GM20000 (cell line): ENCODE measurements at regions not wholly inside any gene's neighbourhood (a gene's known extent, or its start where the extent isn't known, plus 50 kb on each side); places are given as distances from the start of the nearest gene placed in this dataset.
A peak's percentile ranks its signal among the peaks of the same experiment; 100 is the strongest.

Experiments used
- DNase-seq: peaks from one replicate; pipeline ENCODE4 v3.0.0; 2012; ENCODE audit warnings: low spot score
- TF ChIP-seq, protein P1 (sequence below): IDR thresholded peaks from 2 replicates; pipeline ENCODE4 v1.5.1; 2012; ENCODE audit warnings: mild to moderate bottlenecking, control low read depth; ENCODE audit errors: extremely low read depth, missing control alignments

DNA sequence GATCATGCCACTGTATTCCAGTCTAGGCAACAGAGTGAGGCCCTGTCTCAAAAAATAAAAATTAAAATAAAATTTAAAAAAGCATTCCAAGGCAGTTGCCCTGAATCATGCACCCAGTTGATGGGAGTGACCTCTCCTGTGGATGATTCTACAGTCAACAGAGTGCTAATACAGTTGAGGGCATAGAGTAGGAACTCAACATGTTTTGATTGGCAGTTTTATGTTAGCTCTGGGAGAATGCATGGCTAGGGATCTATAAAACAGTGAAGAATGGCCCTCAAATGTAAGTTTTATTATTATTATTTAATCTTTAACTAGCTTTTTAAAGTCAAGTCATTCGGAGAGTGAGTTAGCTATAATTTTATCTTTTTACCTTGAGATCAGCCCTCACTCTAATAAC, 228.5 kb upstream of the ITGA4 start:
- no peak for DNase-seq
- TF ChIP-seq, protein P1, sequence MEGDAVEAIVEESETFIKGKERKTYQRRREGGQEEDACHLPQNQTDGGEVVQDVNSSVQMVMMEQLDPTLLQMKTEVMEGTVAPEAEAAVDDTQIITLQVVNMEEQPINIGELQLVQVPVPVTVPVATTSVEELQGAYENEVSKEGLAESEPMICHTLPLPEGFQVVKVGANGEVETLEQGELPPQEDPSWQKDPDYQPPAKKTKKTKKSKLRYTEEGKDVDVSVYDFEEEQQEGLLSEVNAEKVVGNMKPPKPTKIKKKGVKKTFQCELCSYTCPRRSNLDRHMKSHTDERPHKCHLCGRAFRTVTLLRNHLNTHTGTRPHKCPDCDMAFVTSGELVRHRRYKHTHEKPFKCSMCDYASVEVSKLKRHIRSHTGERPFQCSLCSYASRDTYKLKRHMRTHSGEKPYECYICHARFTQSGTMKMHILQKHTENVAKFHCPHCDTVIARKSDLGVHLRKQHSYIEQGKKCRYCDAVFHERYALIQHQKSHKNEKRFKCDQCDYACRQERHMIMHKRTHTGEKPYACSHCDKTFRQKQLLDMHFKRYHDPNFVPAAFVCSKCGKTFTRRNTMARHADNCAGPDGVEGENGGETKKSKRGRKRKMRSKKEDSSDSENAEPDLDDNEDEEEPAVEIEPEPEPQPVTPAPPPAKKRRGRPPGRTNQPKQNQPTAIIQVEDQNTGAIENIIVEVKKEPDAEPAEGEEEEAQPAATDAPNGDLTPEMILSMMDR: no peak

DNA sequence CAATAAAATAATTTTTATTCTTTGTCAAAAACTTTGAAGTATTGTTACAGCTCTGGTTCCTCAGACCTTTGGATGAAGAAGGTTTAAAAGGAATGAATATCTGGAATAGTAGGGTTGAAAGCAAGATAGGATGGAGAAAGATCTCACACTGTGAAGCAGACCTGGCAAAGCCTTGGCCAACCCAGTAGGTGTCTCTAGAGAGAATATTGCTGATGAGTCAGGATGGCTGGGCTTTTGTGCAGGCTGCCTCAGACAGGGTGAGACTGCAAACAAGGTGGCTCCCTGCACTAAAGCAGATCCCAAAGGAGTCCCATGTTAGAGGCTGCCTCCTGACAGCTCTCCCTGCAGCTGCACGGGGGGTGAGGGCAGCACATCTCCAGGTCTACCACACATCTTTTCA, 226.0 kb upstream of the ITGA4 start:
- TF ChIP-seq, protein P1: no peak
- DNase-seq: no peak

DNA sequence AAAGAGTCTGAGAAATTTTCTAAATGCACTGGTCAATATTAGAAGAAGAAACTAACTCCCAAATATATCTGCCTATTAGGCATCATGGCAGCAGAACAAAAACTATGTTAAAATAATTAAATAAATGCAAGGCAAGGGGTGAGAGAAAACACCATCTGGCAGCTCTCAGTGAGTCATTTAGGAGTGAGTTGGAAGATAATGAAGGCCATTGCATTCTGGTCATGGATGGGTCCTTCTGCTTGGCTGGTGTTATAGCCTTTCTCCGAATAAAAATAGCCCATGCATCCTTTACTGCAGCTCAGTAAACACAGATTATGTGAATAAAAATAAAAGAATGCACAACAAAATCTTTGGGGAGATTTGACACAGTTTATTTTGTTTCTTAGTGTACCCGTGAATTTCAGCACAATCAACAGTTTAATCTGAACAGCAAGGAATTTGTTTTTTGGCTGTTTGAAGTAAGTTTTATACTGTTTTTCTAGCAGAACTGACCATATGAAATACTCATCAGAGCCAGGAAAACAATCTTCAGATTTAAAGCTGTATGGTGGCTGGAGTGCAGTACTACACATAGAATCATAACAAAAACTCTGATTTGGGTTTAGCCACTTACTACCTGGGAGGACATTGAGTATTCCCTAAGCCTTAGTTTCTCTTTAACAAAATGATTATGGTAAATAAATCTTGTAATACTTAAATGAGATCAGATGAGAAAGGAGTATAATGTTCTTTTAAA, 225.1 kb upstream of the ITGA4 start:
- TF ChIP-seq, protein P1: no peak
- DNase-seq: no peak

DNA sequence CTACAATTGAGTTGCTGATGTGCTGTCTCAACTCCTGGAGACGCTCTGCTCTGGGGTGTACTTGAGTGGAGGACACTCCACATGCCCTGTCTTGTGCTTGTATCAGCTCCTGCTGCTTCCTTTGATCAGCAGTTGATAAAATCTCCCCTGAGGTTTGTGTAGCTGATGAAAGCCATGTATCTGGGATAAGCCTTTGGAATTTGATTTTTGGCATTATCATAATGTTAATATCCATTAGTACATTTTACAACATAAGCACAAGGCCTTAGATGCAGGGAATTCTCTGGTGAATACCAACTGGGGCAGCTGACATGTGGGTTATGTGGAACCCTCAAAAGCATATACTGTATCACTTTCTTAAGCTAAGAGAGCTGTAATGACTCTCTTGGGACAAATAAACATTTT, 222.7 kb upstream of the ITGA4 start:
- DNase-seq: no peak
- TF ChIP-seq, protein P1: no peak

DNA sequence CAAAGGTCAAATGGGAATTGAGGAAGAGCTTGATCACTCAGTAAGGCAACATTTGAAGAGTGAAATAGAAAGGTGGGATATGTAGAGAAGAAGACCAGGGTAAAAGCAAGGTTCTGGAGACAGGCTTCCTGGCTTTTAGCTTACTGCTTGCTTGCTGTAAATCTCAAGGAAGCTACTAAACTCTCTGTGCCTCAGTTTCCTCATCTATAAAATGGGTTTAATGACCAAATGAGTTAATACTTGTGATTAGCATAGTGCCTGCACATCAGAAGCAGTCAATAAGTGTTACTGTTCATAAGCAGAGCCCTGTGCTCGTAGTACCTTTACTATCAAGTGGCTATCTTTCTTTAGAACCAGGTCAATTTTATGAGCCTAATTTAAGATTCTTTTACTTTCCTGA, 222.2 kb upstream of the ITGA4 start:
- DNase-seq: no peak
- TF ChIP-seq, protein P1: no peak

DNA sequence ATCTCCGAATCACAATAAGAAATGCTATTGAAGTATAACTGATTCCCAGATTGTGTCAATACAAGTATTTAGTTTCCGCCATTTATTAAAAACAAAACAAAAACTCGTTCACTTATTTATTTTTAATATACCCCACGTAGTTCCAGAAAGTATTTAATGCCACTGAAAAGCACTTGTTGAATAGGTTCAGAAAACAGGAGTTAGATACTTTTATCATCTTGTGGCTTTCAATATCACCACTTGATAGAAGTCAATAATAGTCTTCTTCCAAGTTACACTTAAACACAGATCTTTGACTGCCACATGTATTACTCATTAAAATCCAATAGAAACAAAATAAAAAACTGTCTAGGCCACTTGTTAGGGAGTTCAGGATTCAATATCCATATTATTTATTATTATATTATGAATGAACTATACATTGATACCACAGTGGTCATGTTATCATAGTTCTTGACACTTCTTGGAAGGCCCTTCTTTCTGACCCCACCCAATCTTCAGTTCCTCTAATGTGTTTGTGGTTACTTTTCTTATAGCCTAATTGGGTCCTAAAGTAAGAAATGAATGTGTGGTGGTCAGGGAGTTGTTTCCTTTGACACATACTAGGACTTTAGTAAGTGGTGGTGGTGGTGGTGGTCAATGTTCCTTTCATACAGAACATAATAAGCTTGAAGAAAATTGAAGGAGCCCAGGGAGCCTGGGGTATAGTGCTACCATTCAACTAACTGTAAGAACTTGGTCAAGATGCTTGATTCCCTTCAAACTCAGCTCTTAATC, 221.3 kb upstream of the ITGA4 start:
- peak; percentile 62 for DNase-seq
- TF ChIP-seq, protein P1: no peak

DNA sequence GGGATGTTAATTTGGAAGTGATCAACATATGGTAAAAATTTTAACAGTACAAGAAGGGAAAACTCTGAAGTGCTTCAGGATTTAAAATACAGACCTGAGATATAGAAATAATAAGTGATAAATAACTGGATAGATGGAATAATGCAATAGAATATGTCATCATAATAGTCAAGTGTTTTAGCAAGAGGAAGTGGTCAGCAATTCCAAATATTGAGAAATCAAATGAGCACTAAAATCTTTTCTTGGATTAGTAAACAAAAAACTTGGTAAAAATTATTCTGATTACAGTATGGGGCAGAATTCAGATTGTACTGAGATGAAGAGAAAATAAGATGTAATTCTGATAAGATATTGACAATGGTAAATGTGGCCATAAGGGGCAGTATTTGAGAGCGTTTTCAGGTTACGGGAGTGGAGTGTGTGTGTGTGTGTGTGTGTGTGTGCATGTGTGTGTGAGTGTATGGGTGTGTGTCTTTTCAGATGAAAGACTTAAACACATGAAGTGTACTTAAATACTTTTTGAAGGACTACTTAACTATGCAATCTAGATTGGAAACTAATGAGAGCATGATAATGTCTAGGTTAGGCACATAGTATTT, 217.9 kb upstream of the ITGA4 start:
- DNase-seq: no peak
- TF ChIP-seq, protein P1: no peak
